ENCODE measurements at regions not wholly inside any gene's neighbourhood (a gene's known extent, or its start where the extent isn't known, plus 50 kb on each side); places are given as distances from the start of the nearest gene placed in this dataset.

DNA sequence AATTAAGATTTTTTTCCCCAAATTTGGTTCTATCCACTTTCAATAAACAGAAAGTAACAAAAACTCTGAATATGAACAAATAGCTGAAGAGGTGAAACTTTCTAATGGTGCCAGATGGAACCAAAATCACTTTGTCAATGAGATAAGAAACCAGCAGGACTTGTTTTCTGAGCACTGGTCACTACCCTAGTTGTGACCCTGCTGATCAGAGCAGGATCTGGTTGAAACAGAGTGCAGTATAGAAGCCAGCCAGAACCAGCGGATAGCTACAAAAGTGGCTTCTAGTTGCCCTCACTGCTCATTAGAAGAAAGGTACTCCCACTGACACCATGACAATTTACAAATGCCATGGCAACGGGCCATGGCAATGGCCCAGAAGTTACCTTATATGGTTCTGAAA is 158.3 kb upstream of the PIEZO2 start:
- TF ChIP-seq, protein P1, sequence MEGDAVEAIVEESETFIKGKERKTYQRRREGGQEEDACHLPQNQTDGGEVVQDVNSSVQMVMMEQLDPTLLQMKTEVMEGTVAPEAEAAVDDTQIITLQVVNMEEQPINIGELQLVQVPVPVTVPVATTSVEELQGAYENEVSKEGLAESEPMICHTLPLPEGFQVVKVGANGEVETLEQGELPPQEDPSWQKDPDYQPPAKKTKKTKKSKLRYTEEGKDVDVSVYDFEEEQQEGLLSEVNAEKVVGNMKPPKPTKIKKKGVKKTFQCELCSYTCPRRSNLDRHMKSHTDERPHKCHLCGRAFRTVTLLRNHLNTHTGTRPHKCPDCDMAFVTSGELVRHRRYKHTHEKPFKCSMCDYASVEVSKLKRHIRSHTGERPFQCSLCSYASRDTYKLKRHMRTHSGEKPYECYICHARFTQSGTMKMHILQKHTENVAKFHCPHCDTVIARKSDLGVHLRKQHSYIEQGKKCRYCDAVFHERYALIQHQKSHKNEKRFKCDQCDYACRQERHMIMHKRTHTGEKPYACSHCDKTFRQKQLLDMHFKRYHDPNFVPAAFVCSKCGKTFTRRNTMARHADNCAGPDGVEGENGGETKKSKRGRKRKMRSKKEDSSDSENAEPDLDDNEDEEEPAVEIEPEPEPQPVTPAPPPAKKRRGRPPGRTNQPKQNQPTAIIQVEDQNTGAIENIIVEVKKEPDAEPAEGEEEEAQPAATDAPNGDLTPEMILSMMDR (IDR thresholded peaks at IDR 0.05; ENCODE audit: poor library complexity): no peak
- TF ChIP-seq EZH2 (IDR thresholded peaks at IDR 0.05; ENCODE audit: borderline replicate concordance) (no peak), EZH2phosphoT487 (IDR thresholded peaks at IDR 0.05; ENCODE audit: low read depth, severe bottlenecking, unreplicated experiment) (no peak)

All from hepatocyte (in vitro differentiated cells).